ENCODE measurements at regions not wholly inside any gene's neighbourhood (a gene's known extent, or its start where the extent isn't known, plus 50 kb on each side); places are given as distances from the start of the nearest gene placed in this dataset.

- Histone ChIP-seq H3K79me2 (ENCODE audit: insufficient read depth) (no peaks in the 10 kb centered on the region), H2AFZ (ENCODE audit: low read depth) (no peak overlapping the region)
- CTCF ChIA-PET, result no interaction called here
Measured at GRCh38 chr6:119894811-119895210, 545.2 kb upstream of the MAN1A1 start.

GRCh38 chr6:119891644-119892043 is 542.1 kb upstream of the MAN1A1 start:
- Histone ChIP-seq H4K20me1 (ENCODE audit: insufficient read depth) (no peaks in the 10 kb centered on the region), H3K9ac (no peak overlapping the region), H2AFZ (ENCODE audit: low read depth) (no peak overlapping the region), H3K27ac (ENCODE audit: low read depth in 2 of 2, low read length in 1 of 2) (no peak overlapping the region), H3K27me3 (ENCODE audit: insufficient read depth) (no peaks in the 10 kb centered on the region), H3K4me1 (ENCODE audit: control insufficient read depth in 1 of 2, insufficient read depth in 2 of 2, low read depth in 1 of 2, low read length in 1 of 2) (no peaks in the 10 kb centered on the region), H3K9me3 (no peaks in the 10 kb centered on the region), H3K9me2 (no peaks in the 10 kb centered on the region), H3K4me2 (no peak overlapping the region), H3F3A (replicated peaks; ENCODE audit: insufficient read depth) (no peaks in the 10 kb centered on the region), H3K79me2 (ENCODE audit: insufficient read depth) (no peaks in the 10 kb centered on the region), H3K4me3 (ENCODE audit: low read depth in 2 of 2, low read length in 1 of 2) (no peak overlapping the region), H3K36me3 (replicated peaks in 1 of 2; ENCODE audit: control insufficient read depth in 1 of 2, insufficient read depth in 2 of 2, low read length in 1 of 2) (no peaks in the 10 kb centered on the region)
- ChIA-PET CTCF (interaction anchor here (1.6 kb wide), 1 partner anchor 744 kb away, joined by 3 read pairs; no protein-coding TSS in a partner anchor), POLR2A (no interaction called here)
- no peak for TF ChIP-seq RAD21 (IDR thresholded peaks at IDR 0.05; ENCODE audit: low read length)
- no peak for TF ChIP-seq NFIC (IDR thresholded peaks at IDR 0.05; ENCODE audit: borderline replicate concordance)
- TF ChIP-seq MAX (IDR thresholded peaks at IDR 0.05; ENCODE audit: low read depth), result no peak
- TF ChIP-seq GATA2 (CRISPR knock-in tag; IDR thresholded peaks at IDR 0.05), result no peak
- no peak for TF ChIP-seq JUND (IDR thresholded peaks at IDR 0.05)
- no peak for TF ChIP-seq TEAD4 (IDR thresholded peaks at IDR 0.05; ENCODE audit: borderline replicate concordance, insufficient read depth)
- no peak for TF ChIP-seq USF2 (IDR thresholded peaks at IDR 0.05; ENCODE audit: borderline replicate concordance, low read depth, low read length)
- no peak for TF ChIP-seq GABPA (IDR thresholded peaks at IDR 0.05; ENCODE audit: low read depth)
- TF ChIP-seq FOSL2 (IDR thresholded peaks at IDR 0.05; ENCODE audit: borderline replicate concordance, low read depth), result no peak
- DNase-seq, result no peak
- WGBS (ENCODE audit: low lambda C conversion rate), result 36% methylated on average over 4 of the region's 4 CpGs

More at GRCh38 chr6:119894811-119895210, 545.2 kb upstream of the MAN1A1 start:
- H3F3A ChIP-seq (replicated peaks; ENCODE audit: insufficient read depth), result no peaks in the 10 kb centered on the region
- no peak overlapping the region for H3K4me3 ChIP-seq (ENCODE audit: low read depth in 2 of 2, low read length in 1 of 2)
- H3K36me3 ChIP-seq (replicated peaks in 1 of 2; ENCODE audit: control insufficient read depth in 1 of 2, insufficient read depth in 2 of 2, low read length in 1 of 2), result no peaks in the 10 kb centered on the region
- DNase-seq, result no peak
- no peak overlapping the region for H3K27ac ChIP-seq (ENCODE audit: low read depth in 2 of 2, low read length in 1 of 2)
- H3K9me2 ChIP-seq, result no peaks in the 10 kb centered on the region
- H3K27me3 ChIP-seq (ENCODE audit: insufficient read depth), result no peaks in the 10 kb centered on the region
- H3K4me1 ChIP-seq (ENCODE audit: control insufficient read depth in 1 of 2, insufficient read depth in 2 of 2, low read depth in 1 of 2, low read length in 1 of 2), result no peaks in the 10 kb centered on the region
- POLR2A ChIA-PET, result no interaction called here
- no peak overlapping the region for H3K4me2 ChIP-seq
- TF ChIP-seq NRF1 (IDR thresholded peaks at IDR 0.05; ENCODE audit: low read depth, low read length), result no peak
- no peak for TF ChIP-seq REST (IDR thresholded peaks at IDR 0.05; ENCODE audit: low read depth, low read length)
- TF ChIP-seq FOXJ3 (CRISPR knock-in tag; IDR thresholded peaks at IDR 0.05), result no peak
- TF ChIP-seq RFX5 (IDR thresholded peaks at IDR 0.05; ENCODE audit: low read length), result no peak
- TF ChIP-seq TEAD4 (IDR thresholded peaks at IDR 0.05; ENCODE audit: borderline replicate concordance, insufficient read depth), result no peak
- no peak for TF ChIP-seq MXI1 (IDR thresholded peaks at IDR 0.05; ENCODE audit: low read depth, low read length)
- TF ChIP-seq GATA2 (CRISPR knock-in tag; IDR thresholded peaks at IDR 0.05), result no peak
- no peaks in the 10 kb centered on the region for H4K20me1 ChIP-seq (ENCODE audit: insufficient read depth)
- H3K9me3 ChIP-seq, result no peaks in the 10 kb centered on the region
- no peak overlapping the region for H3K9ac ChIP-seq
